ENCODE measurements at regions not wholly inside any gene's neighbourhood (a gene's known extent, or its start where the extent isn't known, plus 50 kb on each side); places are given as distances from the start of the nearest gene placed in this dataset.
A peak's percentile ranks its signal among the peaks of the same experiment; 100 is the strongest.
"Not testable (repeated sequence)": the region's sequence is repeated elsewhere in the genome, so short reads cannot be mapped to it uniquely, and the experiment has no call there.

DNA sequence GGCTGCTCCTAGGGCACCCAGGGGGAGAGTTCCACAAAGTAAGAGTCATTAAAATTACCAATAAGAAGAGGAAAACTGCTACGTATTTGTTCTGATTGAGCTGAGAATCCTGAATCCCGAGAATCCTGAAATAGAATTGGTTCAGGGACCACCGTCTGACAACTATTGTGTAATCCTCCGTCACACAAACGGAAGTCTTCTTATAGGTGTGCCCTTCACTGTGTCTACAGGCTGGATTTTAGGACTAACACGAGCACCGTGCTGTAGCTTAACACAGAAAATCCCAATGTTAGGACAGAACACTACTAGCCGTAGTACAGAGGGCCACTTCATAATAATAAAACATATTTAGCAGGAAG, 50.6 kb upstream of the RNF182 start:
- no peak for DNase-seq

DNA sequence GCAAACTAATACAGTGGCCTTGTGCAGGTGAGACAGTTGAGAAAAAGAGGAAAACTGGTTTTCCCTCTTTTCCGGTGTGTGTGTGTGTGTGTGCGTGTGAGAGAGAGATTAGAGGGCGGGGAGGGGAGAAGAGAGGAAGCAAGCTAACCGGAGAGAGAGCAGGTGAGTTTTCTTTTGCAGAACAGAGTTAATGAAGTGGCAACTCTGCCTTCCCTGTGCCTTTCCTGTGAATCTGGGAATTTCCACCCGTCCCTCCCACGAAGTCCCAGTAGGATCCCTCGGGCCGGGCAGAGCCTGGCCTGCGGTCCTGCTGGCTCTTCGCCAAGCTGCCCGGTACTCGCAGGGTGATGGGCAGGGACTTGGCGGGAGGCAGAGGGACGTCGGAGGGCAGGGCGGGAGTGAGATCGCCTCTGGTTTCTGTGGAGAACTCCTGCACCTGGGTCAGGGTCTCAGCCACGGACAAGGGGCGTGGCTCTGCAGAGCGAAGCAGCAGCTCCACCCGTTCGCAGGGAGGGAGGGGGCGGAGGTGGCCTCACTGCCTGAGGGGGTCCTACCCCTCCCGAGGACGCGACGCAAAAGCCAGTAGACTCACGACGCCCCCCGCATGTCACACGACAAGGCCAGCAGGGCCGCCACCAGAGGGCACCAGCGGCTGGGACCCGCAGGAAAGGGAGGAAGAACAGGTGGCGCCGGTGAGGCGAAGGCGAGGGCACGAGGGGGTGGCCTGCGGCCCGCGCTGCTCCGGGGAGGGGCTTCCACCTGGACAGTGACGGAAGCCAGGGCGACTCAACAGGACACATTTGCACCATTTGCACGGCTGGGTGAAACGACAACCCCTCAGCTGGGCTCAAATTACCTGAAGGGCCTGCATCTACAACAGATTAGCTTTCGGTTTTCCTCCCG, 51.2 kb upstream of the RNF182 start:
- peak; percentile 69 for DNase-seq

DNA sequence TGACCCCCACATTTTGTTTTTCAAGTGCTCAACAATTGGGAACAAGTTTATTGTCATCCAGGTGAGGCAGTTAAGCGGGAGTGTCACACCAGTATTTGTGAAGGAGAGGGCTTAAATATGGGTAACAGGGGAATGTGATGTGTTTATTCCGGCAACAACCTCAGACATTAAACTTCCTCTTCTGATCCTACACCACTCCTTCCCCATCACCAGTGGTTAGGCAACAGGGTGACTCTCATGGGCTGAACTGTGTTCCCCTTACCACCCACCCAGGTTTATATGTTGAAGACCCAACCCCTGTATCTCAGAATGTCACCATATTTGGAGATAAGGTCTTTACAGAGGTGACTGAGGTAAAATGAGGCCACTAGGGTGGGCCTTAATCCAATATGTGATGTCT, 52.1 kb upstream of the RNF182 start:
- peak; percentile 2 for DNase-seq

DNA sequence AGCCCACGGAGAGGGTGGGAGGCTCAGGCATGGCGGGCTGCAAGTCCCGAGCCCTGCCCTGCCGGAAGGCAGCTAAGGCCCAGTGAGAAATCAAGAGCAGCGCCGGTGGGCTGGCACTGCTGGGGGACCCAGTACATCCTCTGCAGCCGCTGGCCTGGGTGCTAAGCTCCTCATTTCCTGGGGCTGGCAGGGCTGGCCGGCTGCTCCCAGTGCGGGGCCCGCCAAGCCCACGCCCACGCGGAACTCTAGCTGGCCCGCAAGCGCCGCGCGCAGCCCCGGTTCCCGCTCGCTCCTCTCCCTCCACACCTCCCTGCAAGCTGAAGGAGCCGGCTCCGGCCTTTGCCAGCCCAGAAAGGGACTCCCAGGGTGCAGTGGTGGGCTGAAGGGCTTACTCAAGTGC, 52.7 kb upstream of the RNF182 start:
- not testable (repeated sequence) for DNase-seq

DNA sequence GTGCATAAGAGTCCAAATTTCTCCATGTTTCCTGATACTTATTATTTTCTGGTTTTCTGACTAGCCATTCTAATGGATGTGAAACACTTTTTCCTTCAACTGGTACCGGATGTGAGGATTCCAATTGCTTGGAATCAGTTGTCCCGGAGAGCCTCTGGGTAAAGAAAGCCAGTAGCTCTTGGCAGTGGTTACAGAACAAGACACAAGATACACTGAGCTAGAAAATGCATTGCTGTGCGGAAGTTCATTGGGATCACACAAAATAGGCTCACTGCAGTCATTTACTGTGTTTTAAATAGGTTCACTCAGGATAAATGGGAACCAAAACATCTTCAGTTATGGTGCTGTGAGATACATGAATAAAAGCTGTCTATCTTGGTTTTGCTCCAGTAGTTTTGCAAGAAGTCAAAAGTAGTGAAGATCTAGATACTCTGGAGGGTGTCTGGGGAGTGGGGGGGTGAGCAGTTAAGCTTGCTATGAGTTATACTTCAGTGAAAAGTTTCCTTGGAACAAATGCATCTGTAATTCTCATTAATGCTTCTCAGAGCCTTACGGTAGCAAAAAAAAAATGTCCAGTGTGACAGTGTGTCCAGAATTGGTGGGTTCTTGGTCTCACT, 54.4 kb upstream of the RNF182 start:
- no peak for DNase-seq

DNA sequence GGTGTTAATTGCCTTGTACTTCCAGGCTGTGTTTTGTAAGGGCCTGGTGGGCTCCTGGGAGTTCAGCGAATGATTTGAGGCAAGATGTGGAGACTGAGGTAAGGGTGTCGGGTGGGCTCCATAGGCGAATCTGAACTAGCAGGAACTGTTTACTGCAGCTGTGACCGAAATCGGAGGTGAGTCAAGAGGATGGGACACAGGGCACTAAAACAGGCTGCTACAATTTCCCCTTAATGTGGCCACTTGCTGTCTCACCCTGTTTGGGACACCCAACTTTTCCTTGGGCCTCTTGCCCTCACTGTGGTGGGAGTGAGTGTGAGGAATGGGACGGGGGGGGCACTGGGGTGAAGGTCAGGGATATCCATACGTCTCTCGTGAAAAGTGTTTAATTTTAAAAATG, 53.9 kb upstream of the MCUR1 start:
- DNase-seq: no peak

DNA sequence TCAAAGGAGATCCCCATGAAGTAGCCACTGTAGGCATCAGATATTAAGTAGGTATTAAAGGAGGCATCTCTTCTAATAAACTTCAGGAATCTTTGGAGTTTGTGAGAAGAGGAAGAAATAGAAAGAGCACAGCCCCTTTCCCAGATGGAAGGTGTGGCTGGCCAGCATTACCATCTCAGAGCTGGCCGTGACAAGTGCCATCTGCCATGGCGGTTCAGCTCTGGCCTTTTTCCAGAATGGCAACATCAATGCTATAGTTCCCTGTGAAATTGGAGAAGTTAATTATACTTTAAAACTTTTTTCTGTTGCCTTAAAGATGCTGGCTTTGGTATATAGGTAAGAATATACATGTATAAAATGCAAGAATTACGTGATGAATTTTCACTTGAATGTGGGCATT, 51.9 kb upstream of the MCUR1 start:
- no peak for DNase-seq

DNA sequence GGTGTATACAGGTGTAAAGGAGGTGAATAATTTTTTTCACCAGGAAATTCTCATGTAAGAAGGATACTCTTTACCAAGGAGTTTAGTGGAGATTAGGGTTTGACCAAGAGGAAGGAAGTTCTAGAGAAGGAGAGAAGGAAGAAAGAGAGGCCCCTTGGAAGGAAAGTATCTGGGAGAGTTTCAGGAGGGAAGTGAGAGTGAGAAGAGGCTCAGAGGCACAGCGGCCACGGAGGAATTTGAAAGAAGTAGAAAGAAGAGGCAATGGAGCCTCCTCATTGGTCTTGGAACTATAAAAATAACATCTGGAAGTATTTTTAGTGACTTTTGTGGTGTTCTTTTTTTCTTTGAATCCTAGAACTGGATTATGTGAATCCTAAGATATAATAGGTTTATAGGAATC, 50.8 kb upstream of the MCUR1 start:
- no peak for DNase-seq

DNA sequence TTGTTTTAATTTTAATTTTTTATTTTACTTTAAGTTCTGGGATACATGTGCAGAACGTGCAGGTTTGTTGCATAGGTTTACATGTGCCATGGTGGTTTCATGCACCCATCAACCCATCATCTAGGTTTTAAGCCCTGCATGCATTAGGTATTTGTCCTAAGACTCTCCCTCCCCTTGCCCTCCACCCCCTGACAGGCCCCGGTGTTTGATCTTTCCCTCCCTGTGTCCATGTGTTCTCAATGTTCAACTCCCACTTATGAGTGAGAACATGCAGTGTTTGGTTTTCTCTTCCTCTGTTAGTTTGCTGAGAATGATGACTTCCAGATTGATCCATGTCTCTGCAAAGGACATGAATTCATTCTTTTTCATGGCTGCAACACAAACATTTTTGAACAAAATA, 50.3 kb upstream of the MCUR1 start:
- DNase-seq: not testable (repeated sequence)

Measured in CD4-positive, alpha-beta T cell treated with Interleukin-21 for 1 hour (primary cell).